HG02870 (cell line): ENCODE measurements at regions not wholly inside any gene's neighbourhood (a gene's known extent, or its start where the extent isn't known, plus 50 kb on each side); places are given as distances from the start of the nearest gene placed in this dataset.

Experiments
- ATAC-seq: cut with Tn5 transposase; IDR thresholded peaks from one replicate; pipeline ENCODE4 v1.9.1; 2021; ENCODE audit warnings: mild to moderate bottlenecking, moderate library complexity; ENCODE audit not compliant: unreplicated experiment

DNA sequence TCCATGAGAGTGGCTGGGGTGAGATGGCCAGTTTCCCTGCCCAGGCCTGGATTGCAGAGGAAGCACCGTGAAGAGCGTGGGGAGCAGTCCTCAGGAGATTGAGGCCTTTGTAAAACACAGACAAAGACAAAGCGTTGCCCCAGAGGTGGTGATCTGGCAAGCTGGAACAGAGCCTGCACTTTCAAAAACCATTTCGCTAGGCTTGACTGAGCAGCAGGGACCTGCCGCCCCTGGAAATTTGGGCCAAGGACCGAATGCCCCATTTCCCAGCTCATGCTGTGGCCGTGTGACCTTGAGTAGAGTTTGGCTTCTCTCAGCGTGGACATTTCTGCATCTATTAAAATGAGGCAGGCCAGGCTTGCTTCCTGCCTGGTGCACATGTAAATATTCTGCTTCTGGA, 381.4 kb downstream of the BCOR start:
- ATAC-seq: no peak

DNA sequence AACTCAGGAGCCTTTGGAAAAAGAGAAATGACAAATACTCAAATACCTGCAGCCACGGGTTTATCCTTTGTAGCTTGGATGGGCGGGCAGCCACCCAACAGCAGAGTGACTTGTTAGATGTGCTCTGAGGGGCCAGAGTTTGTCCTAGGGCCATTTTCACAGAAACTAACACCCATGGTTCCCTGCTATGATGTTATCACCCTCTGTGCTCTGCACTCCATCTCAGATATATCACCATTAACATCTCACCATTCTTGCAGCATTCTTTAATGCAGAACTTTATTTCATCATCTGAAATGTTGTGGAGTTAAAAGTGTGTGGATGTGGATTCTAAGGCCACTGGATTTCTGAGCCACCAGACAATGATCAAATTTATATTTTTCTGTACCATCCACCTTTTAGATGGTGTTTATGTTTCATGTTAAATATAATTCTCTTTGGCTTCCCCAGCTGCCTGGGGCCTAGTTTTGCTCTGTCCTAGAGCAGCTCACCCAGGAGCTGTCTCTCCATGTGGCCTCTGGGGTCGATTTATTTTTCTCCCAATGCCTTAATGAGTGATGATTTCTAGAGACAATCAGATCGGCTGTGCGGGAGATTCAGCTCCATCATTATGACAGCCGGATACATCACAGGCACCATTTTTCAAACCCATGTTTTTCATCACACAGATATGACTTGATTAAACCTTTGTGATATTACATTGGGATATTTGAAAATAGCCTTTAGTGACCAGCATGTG, 380.8 kb downstream of the BCOR start:
- no peak for ATAC-seq

GRCh38 chrX:39718981-39719380, 378.8 kb downstream of the BCOR start:
- ATAC-seq: no peak

DNA sequence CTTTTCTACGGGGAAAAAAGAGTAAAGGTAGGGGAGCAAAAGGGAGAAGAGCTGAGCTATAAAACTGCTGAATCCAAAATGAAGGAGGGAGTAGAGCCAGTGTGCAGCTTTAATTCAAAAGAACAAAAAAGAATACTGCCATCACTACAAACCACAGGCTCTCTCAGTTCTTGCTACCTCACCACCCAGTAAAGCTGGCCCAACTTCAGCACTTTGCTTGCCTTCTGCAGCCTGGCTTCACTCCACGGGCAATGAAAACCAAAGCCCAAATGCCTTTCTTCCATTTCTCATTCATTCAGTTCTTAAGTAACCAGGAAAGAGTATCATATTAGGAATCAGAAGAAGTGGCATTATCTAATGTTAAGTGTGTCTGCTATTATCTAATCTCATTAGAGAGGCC, 376.8 kb downstream of the BCOR start:
- no peak for ATAC-seq

- ATAC-seq: no peak
These were observed 376.0 kb downstream of the BCOR start for GRCh38 chrX:39721566-39722279.

DNA sequence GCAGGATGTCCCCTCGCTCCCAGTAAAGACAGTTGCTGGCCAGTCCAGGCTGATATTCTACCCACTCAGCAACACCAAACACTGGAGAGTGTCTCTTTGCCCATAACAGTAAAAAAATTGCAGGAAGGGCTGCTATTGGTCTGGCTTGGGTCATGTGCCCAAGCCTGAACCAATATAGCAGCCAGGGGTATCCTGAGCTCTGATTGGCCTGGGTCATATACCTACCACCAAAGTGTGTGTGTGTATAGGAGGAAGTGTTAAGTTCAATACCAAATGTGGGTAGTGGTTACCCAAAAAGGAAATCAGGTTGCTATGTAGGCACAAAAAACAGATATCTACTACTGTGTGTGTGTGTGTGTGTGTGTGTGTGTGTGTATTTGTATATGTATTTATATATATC, 373.2 kb downstream of the BCOR start:
- no peak for ATAC-seq

- ATAC-seq: no peak
These were observed 372.6 kb downstream of the BCOR start for GRCh38 chrX:39725114-39725513.

DNA sequence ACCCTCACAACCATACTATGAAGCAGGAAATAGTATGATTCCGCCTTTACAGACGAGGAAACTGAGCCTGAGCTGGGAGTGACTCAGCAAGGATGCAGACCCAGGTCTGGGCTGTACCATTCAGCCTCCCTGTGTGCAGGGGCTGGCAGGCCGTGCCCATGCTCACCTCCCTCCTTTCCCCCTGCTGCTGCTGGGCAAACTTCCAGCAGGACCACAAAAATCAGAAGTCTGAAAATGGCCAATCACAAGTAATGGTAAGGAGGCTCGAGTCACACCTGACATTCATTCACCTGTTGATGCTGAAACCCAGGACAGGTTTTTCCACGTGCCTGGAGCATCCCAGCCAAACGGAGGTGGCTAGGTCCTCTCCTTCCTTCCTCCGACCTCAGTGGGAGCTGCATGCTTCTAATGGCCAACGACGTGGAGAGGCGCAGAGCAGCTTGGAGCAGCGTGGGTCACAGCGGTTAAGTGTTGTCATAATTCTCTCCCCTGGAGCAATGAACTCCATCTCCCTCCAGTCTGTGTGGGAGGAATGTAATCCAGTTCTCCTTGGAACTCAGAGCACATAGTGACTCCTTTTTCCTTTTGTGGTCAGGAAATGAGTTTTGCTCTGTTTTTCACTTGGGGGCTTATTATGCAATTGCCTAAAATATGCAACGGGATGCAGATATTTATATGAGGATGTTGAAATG, 371.7 kb downstream of the BCOR start:
- ATAC-seq: no peak

GRCh38 chrX:39726771-39727170, 371.0 kb downstream of the BCOR start:
- no peak for ATAC-seq

DNA sequence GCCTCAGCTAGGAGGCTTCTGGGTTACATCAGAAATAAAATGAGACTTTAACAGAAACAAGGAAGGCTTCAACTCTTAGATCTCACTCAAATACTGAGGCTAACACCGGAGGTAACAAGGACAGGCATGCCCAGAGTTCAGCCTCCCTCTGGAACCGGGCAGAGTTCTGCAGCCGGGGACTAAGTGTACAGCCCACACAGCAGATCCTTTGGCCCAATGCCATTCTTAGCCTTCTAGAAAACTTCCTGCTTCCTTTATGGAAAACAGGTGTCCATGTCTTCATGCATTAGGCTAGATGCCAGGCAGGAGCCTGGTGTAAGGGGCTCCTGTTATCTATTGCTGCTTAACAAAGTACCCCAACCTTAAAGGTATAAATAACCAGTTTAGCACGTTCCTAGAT, 369.7 kb downstream of the BCOR start:
- ATAC-seq: no peak

DNA sequence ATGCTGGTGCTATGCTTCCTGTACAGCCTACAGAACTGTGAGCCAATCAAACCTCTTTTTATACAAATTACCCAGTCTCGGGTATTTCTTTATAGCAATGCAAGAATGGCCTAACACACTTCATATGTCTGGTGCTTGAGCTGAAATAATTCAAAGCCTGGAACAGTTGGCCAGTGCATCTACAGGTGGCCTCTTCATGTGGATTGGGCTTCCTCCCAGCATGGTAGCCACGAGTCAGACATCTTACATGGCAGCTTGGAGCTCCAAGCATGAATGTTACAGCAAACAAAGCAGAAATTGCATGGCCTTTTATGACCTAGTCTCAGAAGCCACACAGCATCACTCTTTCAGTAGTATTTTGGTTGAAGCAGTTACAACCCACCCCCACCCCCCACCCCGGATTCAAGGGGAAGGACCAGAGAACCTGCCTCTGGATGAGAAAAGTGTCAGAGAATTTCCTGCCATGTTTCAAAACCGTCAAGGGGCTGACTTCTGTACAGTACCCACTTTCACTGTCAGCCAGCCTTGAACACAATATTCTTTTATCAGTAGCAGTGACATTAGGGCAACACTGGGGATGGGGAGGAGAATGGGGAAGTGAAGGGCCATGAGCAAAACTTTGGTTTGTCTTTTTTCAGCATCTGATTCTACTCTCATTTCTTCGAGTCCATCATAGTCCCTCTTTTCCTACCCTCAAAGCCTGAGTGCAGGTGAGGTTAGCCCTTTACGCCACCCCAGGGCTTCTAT, 368.7 kb downstream of the BCOR start:
- no peak for ATAC-seq

- no peak for ATAC-seq
These were observed 367.6 kb downstream of the BCOR start for GRCh38 chrX:39729981-39730661.

GRCh38 chrX:39730662-39731329, 367.0 kb downstream of the BCOR start:
- ATAC-seq: no peak

DNA sequence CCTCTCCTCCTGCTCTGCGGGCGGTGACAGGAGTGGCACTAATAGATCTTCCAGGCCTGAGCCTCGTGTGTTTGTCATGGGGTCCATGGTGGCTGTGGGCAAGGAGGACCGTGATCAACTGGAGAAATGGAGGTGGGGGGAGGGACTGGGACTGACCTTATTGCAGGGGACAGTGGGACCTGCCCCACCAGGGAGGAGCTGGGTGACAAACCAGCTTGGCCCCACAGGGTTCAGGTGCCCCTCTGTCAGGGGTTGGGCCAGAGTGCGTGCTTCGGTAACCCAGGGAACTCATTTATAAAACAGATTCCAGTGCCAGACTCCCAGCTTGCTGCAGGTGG, 366.5 kb downstream of the BCOR start:
- ATAC-seq: no peak

DNA sequence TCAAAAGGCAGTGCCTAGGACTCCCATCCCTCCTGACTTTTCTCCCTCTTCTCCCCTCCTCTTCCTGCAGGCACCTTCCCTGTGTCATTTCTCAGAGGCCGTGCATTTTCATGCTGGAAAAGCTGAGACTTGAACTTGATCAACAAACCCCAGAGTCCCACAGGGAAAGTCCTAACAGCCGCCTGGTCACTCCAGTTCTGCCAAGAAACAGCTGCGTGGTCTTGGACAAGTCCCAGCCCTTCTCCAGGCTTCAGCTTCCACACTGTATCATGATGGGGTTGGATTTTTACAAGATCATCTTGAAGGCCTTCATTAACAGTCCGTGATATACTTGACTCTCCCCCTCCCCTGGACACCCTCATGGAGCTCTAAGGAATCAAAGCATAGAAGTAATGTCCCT, 366.0 kb downstream of the BCOR start:
- no peak for ATAC-seq

DNA sequence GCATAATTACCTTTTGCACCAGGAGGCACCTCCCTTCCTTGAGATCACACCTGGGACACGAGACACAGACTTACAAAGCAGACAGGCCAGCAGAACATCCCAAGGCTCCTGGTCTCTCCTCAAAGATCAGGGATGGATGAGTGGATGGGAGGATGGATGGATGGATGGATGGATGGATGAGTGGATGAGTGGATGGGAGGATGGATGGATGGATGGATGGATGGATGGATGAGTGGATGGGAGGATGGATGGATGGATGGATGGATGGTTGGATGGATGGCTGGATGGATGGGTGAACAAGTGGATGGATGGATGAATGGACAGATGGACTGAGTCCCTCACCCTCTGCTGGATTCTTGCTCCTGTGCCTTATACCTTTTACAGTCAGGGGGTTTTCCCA, 364.0 kb downstream of the BCOR start:
- ATAC-seq: no peak

- ATAC-seq: no peak
These were observed 363.5 kb downstream of the BCOR start for GRCh38 chrX:39734174-39734776.

- no peak for ATAC-seq
These were observed 361.2 kb downstream of the BCOR start for GRCh38 chrX:39736216-39737211.

GRCh38 chrX:39739585-39739984, 358.2 kb downstream of the BCOR start:
- ATAC-seq: no peak
